Transverse colon (tissue), 3 donors: ENCODE measurements at regions not wholly inside any gene's neighbourhood (a gene's known extent, or its start where the extent isn't known, plus 50 kb on each side); places are given as distances from the start of the nearest gene placed in this dataset.

Source experiments
- POLR2A ChIP-seq: fragments of 450-650 bp; IDR thresholded peaks from one replicate; pipeline ENCODE4 v1.6.1; 2016; ENCODE audit warnings: antibody characterized with exemption, mild to moderate bottlenecking, moderate library complexity
- POLR2AphosphoS5 ChIP-seq, 3 donors: sonication (generic); formaldehyde crosslinking; IDR thresholded peaks; one replicate each; pipeline ENCODE4 v1.6.1; 2016; ENCODE audit warnings: antibody characterized with exemption in 3 of 3

GRCh38 chr4:128601991-128602695 is 207.4 kb upstream of the JADE1 start:
- TF ChIP-seq POLR2A (no peak), POLR2AphosphoS5 (IDR thresholded peaks at IDR 0.05) (no peak)
